OCI-LY7 (cell line): ENCODE measurements at regions not wholly inside any gene's neighbourhood (a gene's known extent, or its start where the extent isn't known, plus 50 kb on each side); places are given as distances from the start of the nearest gene placed in this dataset.

Experiments used
- CTCF ChIP-seq: fragments of 200-600 bp; sonication (generic); conservative IDR thresholded peaks from 2 replicates; pipeline ENCODE4 v1.5.1; 2014; ENCODE audit warnings: mild to moderate bottlenecking, antibody characterized with exemption, low read length, moderate library complexity, mixed read lengths
- EZH2phosphoT487 ChIP-seq: fragments of 200-600 bp; sonication (generic); IDR thresholded peaks from 2 replicates; pipeline ENCODE4 v1.6.1; 2018; ENCODE audit warnings: low read depth, borderline replicate concordance, mild to moderate bottlenecking, mixed run types, antibody characterized with exemption, low read length, moderate library complexity, mixed read lengths

GRCh38 chr1:5345556-5345955, 646.7 kb downstream of the NPHP4 start:
- TF ChIP-seq CTCF (no peak), EZH2phosphoT487 (no peak)
